ENCODE measurements at regions not wholly inside any gene's neighbourhood (a gene's known extent, or its start where the extent isn't known, plus 50 kb on each side); places are given as distances from the start of the nearest gene placed in this dataset.

DNA sequence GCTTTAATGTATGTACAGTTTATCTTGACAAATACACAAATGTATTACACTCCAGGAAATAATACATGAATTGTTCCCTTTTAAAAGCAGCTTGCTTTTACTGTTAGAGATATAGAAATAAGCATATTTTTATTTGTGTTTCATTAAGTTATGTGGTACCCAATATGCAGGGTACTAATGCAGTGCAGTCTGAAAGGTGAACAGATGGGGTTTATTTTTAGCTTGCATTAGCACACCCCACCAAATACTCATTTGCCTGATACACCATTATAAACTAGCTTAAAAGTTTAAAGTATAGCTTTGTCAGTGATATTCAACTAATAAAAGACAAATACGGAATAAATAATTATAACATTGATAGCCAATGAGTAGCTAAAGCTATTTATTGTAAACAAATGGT is 394.7 kb upstream of the ZNF804A start:
- no peak for TF ChIP-seq TCF12 (IDR thresholded peaks at IDR 0.05; ENCODE audit: low read depth)
- no peak for TF ChIP-seq FOXM1 (IDR thresholded peaks at IDR 0.05; ENCODE audit: borderline replicate concordance, low read depth)
- TF ChIP-seq TAF1 (IDR thresholded peaks at IDR 0.05; ENCODE audit: low read depth) = no peak
- no peak for TF ChIP-seq ZBTB7A (IDR thresholded peaks at IDR 0.05; ENCODE audit: low read depth)
- TF ChIP-seq TEAD4 (IDR thresholded peaks at IDR 0.05) = no peak
- TF ChIP-seq NFIC (IDR thresholded peaks at IDR 0.05) = no peak
- no peak for TF ChIP-seq MAX (IDR thresholded peaks at IDR 0.05)
- no peak for TF ChIP-seq CEBPB (IDR thresholded peaks at IDR 0.05)
- no peak for TF ChIP-seq RAD21 (IDR thresholded peaks at IDR 0.05; ENCODE audit: low read depth)
- no peak for TF ChIP-seq YY1 (IDR thresholded peaks at IDR 0.05; ENCODE audit: low read depth)
- no peak for TF ChIP-seq REST (IDR thresholded peaks at IDR 0.05; ENCODE audit: low read depth)
- TF ChIP-seq, protein P1, sequence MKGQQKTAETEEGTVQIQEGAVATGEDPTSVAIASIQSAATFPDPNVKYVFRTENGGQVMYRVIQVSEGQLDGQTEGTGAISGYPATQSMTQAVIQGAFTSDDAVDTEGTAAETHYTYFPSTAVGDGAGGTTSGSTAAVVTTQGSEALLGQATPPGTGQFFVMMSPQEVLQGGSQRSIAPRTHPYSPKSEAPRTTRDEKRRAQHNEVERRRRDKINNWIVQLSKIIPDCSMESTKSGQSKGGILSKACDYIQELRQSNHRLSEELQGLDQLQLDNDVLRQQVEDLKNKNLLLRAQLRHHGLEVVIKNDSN (IDR thresholded peaks at IDR 0.05) = no peak
- no peak for TF ChIP-seq EP300 (IDR thresholded peaks at IDR 0.05; ENCODE audit: borderline replicate concordance)
- TF ChIP-seq CREB1 (IDR thresholded peaks at IDR 0.05; ENCODE audit: low read depth) = no peak
- TF ChIP-seq EGR1 (IDR thresholded peaks at IDR 0.05) = no peak

GRCh38 chr2:184205048-184205596 is 393.2 kb upstream of the ZNF804A start:
- TF ChIP-seq TAF1 (IDR thresholded peaks at IDR 0.05; ENCODE audit: low read depth) (no peak), MAX (IDR thresholded peaks at IDR 0.05) (no peak), EGR1 (IDR thresholded peaks at IDR 0.05) (no peak), YY1 (IDR thresholded peaks at IDR 0.05; ENCODE audit: low read depth) (no peak)

GRCh38 chr2:184206045-184206444 is 392.3 kb upstream of the ZNF804A start:
- no peak for TF ChIP-seq TAF1 (IDR thresholded peaks at IDR 0.05; ENCODE audit: low read depth)
- TF ChIP-seq NFIC (IDR thresholded peaks at IDR 0.05) = no peak
- TF ChIP-seq CEBPB (IDR thresholded peaks at IDR 0.05) = no peak
- TF ChIP-seq CREB1 (IDR thresholded peaks at IDR 0.05; ENCODE audit: low read depth) = no peak
- TF ChIP-seq ZBTB7A (IDR thresholded peaks at IDR 0.05; ENCODE audit: low read depth) = no peak
- TF ChIP-seq, protein P1 (IDR thresholded peaks at IDR 0.05) = no peak
- no peak for TF ChIP-seq RAD21 (IDR thresholded peaks at IDR 0.05; ENCODE audit: low read depth)
- TF ChIP-seq EP300 (IDR thresholded peaks at IDR 0.05; ENCODE audit: borderline replicate concordance) = no peak
- TF ChIP-seq REST (IDR thresholded peaks at IDR 0.05; ENCODE audit: low read depth) = no peak
- no peak for TF ChIP-seq TEAD4 (IDR thresholded peaks at IDR 0.05)
- no peak for TF ChIP-seq TCF12 (IDR thresholded peaks at IDR 0.05; ENCODE audit: low read depth)
- TF ChIP-seq MAX (IDR thresholded peaks at IDR 0.05) = no peak
- no peak for TF ChIP-seq FOXM1 (IDR thresholded peaks at IDR 0.05; ENCODE audit: borderline replicate concordance, low read depth)

- TF ChIP-seq REST (IDR thresholded peaks at IDR 0.05; ENCODE audit: low read depth) = no peak
- no peak for TF ChIP-seq FOXM1 (IDR thresholded peaks at IDR 0.05; ENCODE audit: borderline replicate concordance, low read depth)
- no peak for TF ChIP-seq YY1 (IDR thresholded peaks at IDR 0.05; ENCODE audit: low read depth)
- TF ChIP-seq TEAD4 (IDR thresholded peaks at IDR 0.05) = no peak
Measured at GRCh38 chr2:184210329-184210728, 388.0 kb upstream of the ZNF804A start.

DNA sequence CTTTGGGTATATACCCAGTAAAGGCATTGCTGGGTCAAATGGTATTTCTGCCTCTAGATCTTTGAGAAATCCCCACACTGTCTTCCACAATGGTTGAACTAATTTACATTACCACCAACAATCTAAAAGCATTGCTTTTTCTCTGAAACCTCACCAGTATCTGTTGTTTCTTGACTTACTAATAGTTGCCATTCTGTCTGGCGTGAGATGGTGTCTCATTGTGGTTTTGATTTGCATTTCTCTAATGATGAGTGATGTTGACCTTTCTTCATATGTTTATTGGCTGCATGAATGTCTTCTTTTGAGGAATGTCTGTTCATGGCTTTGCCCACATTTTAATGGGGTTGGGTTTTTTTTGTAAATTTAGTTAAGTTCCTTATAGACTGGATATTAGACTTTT is 382.6 kb upstream of the ZNF804A start:
- TF ChIP-seq FOXM1 (IDR thresholded peaks at IDR 0.05; ENCODE audit: borderline replicate concordance, low read depth) (no peak), EP300 (IDR thresholded peaks at IDR 0.05; ENCODE audit: borderline replicate concordance) (no peak), TCF12 (IDR thresholded peaks at IDR 0.05; ENCODE audit: low read depth) (no peak), CEBPB (IDR thresholded peaks at IDR 0.05) (no peak), TAF1 (IDR thresholded peaks at IDR 0.05; ENCODE audit: low read depth) (no peak), CREB1 (IDR thresholded peaks at IDR 0.05; ENCODE audit: low read depth) (no peak), EGR1 (IDR thresholded peaks at IDR 0.05) (no peak), NFIC (IDR thresholded peaks at IDR 0.05) (no peak), TEAD4 (IDR thresholded peaks at IDR 0.05) (no peak), REST (IDR thresholded peaks at IDR 0.05; ENCODE audit: low read depth) (no peak), ZBTB7A (IDR thresholded peaks at IDR 0.05; ENCODE audit: low read depth) (no peak), MAX (IDR thresholded peaks at IDR 0.05) (no peak), RAD21 (IDR thresholded peaks at IDR 0.05; ENCODE audit: low read depth) (no peak), YY1 (IDR thresholded peaks at IDR 0.05; ENCODE audit: low read depth) (no peak)
- TF ChIP-seq, protein P1 (IDR thresholded peaks at IDR 0.05) = no peak
